Stomach (tissue), 4 donors: ENCODE measurements at regions not wholly inside any gene's neighbourhood (a gene's known extent, or its start where the extent isn't known, plus 50 kb on each side); places are given as distances from the start of the nearest gene placed in this dataset.

Source experiments
- POLR2A ChIP-seq, 4 donors: fragments of 450-650 bp; IDR thresholded peaks; one replicate each; pipeline ENCODE4 v1.6.1; 2016; ENCODE audit warnings: antibody characterized with exemption in 4 of 4, control low read depth in 2 of 4, mild to moderate bottlenecking in 1 of 4, moderate library complexity in 1 of 4
- POLR2AphosphoS5 ChIP-seq, 3 donors: sonication (generic); formaldehyde crosslinking; IDR thresholded peaks; one replicate each; pipeline ENCODE4 v1.6.1; 2016; ENCODE audit warnings: antibody characterized with exemption in 3 of 3
- TF ChIP-seq, protein P1 (sequence below), 7 experiments: fragments of 450-650 bp in 4 of 7; fragments of 200-600 bp in 3 of 7; sonication (generic) in 3 of 7; IDR thresholded peaks; one replicate each; pipeline ENCODE4 v1.5.1; 2016 to 2019; ENCODE audit warnings: antibody characterized with exemption in 7 of 7, control low read depth in 2 of 7, mild to moderate bottlenecking in 1 of 7

GRCh38 chrX:144379156-144379555 is 495.3 kb downstream of the UBE2NL start:
- TF ChIP-seq POLR2A (IDR thresholded peaks at IDR 0.05) (no peak), POLR2AphosphoS5 (IDR thresholded peaks at IDR 0.05) (no peak)
- TF ChIP-seq, protein P1, sequence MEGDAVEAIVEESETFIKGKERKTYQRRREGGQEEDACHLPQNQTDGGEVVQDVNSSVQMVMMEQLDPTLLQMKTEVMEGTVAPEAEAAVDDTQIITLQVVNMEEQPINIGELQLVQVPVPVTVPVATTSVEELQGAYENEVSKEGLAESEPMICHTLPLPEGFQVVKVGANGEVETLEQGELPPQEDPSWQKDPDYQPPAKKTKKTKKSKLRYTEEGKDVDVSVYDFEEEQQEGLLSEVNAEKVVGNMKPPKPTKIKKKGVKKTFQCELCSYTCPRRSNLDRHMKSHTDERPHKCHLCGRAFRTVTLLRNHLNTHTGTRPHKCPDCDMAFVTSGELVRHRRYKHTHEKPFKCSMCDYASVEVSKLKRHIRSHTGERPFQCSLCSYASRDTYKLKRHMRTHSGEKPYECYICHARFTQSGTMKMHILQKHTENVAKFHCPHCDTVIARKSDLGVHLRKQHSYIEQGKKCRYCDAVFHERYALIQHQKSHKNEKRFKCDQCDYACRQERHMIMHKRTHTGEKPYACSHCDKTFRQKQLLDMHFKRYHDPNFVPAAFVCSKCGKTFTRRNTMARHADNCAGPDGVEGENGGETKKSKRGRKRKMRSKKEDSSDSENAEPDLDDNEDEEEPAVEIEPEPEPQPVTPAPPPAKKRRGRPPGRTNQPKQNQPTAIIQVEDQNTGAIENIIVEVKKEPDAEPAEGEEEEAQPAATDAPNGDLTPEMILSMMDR (IDR thresholded peaks at IDR 0.05): no peak
